OCI-LY7 (cell line): ENCODE measurements at regions not wholly inside any gene's neighbourhood (a gene's known extent, or its start where the extent isn't known, plus 50 kb on each side); places are given as distances from the start of the nearest gene placed in this dataset.

Source experiments
- BruUV-seq: library from RNA; stranded (reverse); fragments of 400-500 nt; replicated peaks from 2 replicates; lab custom pipeline; 2021; lab: Mats Ljungman, UMichigan
- CTCF ChIA-PET: fragments of 300-600 bp; sonication (Branson Sonifier 250); formaldehyde crosslinking; loops from one replicate; lab custom pipeline; 2022; ENCODE audit warnings: antibody characterized with exemption; ENCODE audit not compliant: unreplicated experiment; lab: Charles Lee
- POLR2A ChIA-PET: fragments of 300-600 bp; sonication (Branson Sonifier 250); formaldehyde crosslinking; loops from one replicate; lab custom pipeline; 2022; ENCODE audit warnings: antibody characterized with exemption; lab: Charles Lee
- DNase-seq: peaks from one replicate; pipeline ENCODE4 v3.0.0-alpha.2; 2015; ENCODE audit warnings: low spot score
- H2AFZ ChIP-seq: fragments of 200-600 bp; sonication (generic), shearing (Covaris generic); 2 replicates; pipeline ENCODE4 v1.6.1; 2014; ENCODE audit warnings: mild to moderate bottlenecking, antibody characterized with exemption, low read length, moderate library complexity
- H3K27ac ChIP-seq: fragments of 200-600 bp; sonication (generic); 2 replicates; pipeline ENCODE4 v1.5.1; 2014; ENCODE audit warnings: mixed run types, low read depth, mild to moderate bottlenecking, moderate library complexity, low read length, inconsistent platforms; ENCODE audit not compliant: poor library complexity, severe bottlenecking
- H3K36me3 ChIP-seq: fragments of 200-600 bp; sonication (generic); 2 replicates; pipeline ENCODE4 v1.6.1; 2014; ENCODE audit warnings: mild to moderate bottlenecking, antibody characterized with exemption, low read length, moderate library complexity, mixed read lengths; ENCODE audit not compliant: insufficient read depth
- H3K4me1 ChIP-seq: fragments of 200-600 bp; sonication (generic); 2 replicates; pipeline ENCODE4 v1.5.1; 2014; ENCODE audit warnings: mild to moderate bottlenecking, low read length; ENCODE audit not compliant: insufficient read depth, poor library complexity, severe bottlenecking
- H3K4me2 ChIP-seq: fragments of 200-600 bp; sonication (generic); 2 replicates; pipeline ENCODE4 v1.6.1; 2014; ENCODE audit warnings: mild to moderate bottlenecking, low read length
- H3K4me3 ChIP-seq: fragments of 200-600 bp; sonication (generic); 2 replicates; pipeline ENCODE4 v1.5.1; 2014; ENCODE audit warnings: mild to moderate bottlenecking, low read depth, low read length; ENCODE audit not compliant: poor library complexity, severe bottlenecking
- H3K79me2 ChIP-seq: fragments of 200-600 bp; sonication (generic); 2 replicates; pipeline ENCODE4 v1.6.1; 2016; ENCODE audit warnings: low read depth, mild to moderate bottlenecking, low read length, moderate library complexity, mixed read lengths; ENCODE audit not compliant: insufficient read depth
- H3K9me2 ChIP-seq: fragments of 200-600 bp; sonication (generic); 2 replicates; pipeline ENCODE4 v1.6.1; 2016; ENCODE audit warnings: mild to moderate bottlenecking, low read length, mixed read lengths; ENCODE audit not compliant: insufficient read depth
- H3K9me3 ChIP-seq: fragments of 200-600 bp; sonication (generic); 2 replicates; pipeline ENCODE4 v1.6.1; 2014; ENCODE audit warnings: mild to moderate bottlenecking, mixed run types, low read length, mixed read lengths
- H4K20me1 ChIP-seq: fragments of 200-600 bp; sonication (generic); 2 replicates; pipeline ENCODE4 v1.6.1; 2014; ENCODE audit warnings: mild to moderate bottlenecking, antibody characterized with exemption, low read length, moderate library complexity, mixed read lengths; ENCODE audit not compliant: insufficient read depth
- CTCF ChIP-seq: fragments of 200-600 bp; sonication (generic); conservative IDR thresholded peaks from 2 replicates; pipeline ENCODE4 v1.5.1; 2014; ENCODE audit warnings: mild to moderate bottlenecking, antibody characterized with exemption, low read length, moderate library complexity, mixed read lengths
- EZH2phosphoT487 ChIP-seq: fragments of 200-600 bp; sonication (generic); IDR thresholded peaks from 2 replicates; pipeline ENCODE4 v1.6.1; 2018; ENCODE audit warnings: low read depth, borderline replicate concordance, mild to moderate bottlenecking, mixed run types, antibody characterized with exemption, low read length, moderate library complexity, mixed read lengths
- intact Hi-C: fragments of 100-400 bp; cut with micrococcal nuclease; formaldehyde crosslinking; loops from one replicate; pipeline ENCODE4 v1.10.0; 2022; ENCODE audit not compliant: unreplicated experiment

- TF ChIP-seq EZH2phosphoT487 = no peak
- no peak for TF ChIP-seq CTCF
- no peak overlapping the region for H3K4me2 ChIP-seq
- BruUV-seq = no TSS peak
- CTCF ChIA-PET = no interaction called here
- DNase-seq = no peak
- no peaks in the 10 kb centered on the region for H3K4me1 ChIP-seq
- no peaks in the 10 kb centered on the region for H3K36me3 ChIP-seq
- POLR2A ChIA-PET = no interaction called here
- no peak overlapping the region for H3K4me3 ChIP-seq
- no peak overlapping the region for H2AFZ ChIP-seq
- intact Hi-C loops = no loop called here
- no peaks in the 10 kb centered on the region for H3K79me2 ChIP-seq
- no peaks in the 10 kb centered on the region for H4K20me1 ChIP-seq
- no peaks in the 10 kb centered on the region for H3K9me3 ChIP-seq
- no peak overlapping the region for H3K27ac ChIP-seq
- H3K9me2 ChIP-seq = no peaks in the 10 kb centered on the region
Measured at GRCh38 chr5:111639912-111640311, 117.1 kb downstream of the NREP start.

GRCh38 chr5:111636736-111637135 lies 120.3 kb downstream of the NREP start:
- Histone ChIP-seq H4K20me1 (no peaks in the 10 kb centered on the region), H3K4me2 (no peak overlapping the region), H3K79me2 (no peaks in the 10 kb centered on the region), H3K9me2 (no peaks in the 10 kb centered on the region), H3K36me3 (no peaks in the 10 kb centered on the region), H3K4me3 (no peak overlapping the region), H3K9me3 (no peaks in the 10 kb centered on the region), H2AFZ (no peak overlapping the region), H3K4me1 (no peaks in the 10 kb centered on the region), H3K27ac (no peak overlapping the region)
- ChIA-PET CTCF (no interaction called here), POLR2A (no interaction called here)
- no peak for DNase-seq
- no TSS peak for BruUV-seq
- intact Hi-C loops = no loop called here
- TF ChIP-seq CTCF = no peak
- no peak for TF ChIP-seq EZH2phosphoT487

- TF ChIP-seq CTCF (no peak), EZH2phosphoT487 (no peak)
- intact Hi-C loops = no loop called here
- CTCF ChIA-PET = no interaction called here
- Histone ChIP-seq H2AFZ (no peak overlapping the region), H3K4me2 (no peak overlapping the region), H3K4me3 (no peak overlapping the region), H3K36me3 (no peaks in the 10 kb centered on the region), H4K20me1 (no peaks in the 10 kb centered on the region), H3K9me2 (no peaks in the 10 kb centered on the region), H3K79me2 (no peaks in the 10 kb centered on the region), H3K9me3 (no peaks in the 10 kb centered on the region), H3K27ac (no peak overlapping the region), H3K4me1 (no peaks in the 10 kb centered on the region)
- no TSS peak for BruUV-seq
- DNase-seq = no peak
- POLR2A ChIA-PET = no interaction called here
Measured at GRCh38 chr5:111635916-111636570, 121.0 kb downstream of the NREP start.
